ENCODE measurements at regions not wholly inside any gene's neighbourhood (a gene's known extent, or its start where the extent isn't known, plus 50 kb on each side); places are given as distances from the start of the nearest gene placed in this dataset.

DNA sequence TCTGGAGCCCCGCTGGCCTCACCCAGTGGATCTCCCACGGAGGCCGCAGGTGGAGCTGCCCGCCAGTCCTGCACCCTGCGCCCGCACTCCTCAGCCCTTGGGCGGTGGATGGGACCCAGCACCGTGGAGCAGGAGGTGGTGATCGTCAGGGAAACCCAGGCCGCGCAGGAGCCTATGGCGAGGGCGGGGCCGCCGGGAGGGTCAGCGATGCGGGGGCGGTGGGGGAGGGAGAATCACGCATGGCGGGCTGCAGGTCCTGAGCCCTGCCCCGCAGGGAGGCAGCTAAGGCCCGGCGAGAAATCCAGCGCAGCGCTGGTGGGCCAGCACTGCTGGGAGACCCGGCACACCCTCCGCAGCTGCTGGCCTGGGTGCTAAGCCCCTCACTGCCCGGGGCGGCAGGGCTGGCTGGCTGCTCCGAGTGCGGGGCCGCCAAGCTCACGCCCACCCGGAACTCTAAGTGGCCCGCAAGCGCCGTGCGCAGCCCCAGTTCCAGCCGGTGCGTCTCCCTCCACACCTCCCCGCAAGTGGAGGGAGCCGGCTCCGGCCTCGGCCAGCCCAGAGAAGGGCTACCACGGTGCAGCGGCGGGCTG is 524.8 kb upstream of the TPK1 start:
- no peak for TF ChIP-seq POLR2A (IDR thresholded peaks at IDR 0.05)
- TF ChIP-seq, protein P1, sequence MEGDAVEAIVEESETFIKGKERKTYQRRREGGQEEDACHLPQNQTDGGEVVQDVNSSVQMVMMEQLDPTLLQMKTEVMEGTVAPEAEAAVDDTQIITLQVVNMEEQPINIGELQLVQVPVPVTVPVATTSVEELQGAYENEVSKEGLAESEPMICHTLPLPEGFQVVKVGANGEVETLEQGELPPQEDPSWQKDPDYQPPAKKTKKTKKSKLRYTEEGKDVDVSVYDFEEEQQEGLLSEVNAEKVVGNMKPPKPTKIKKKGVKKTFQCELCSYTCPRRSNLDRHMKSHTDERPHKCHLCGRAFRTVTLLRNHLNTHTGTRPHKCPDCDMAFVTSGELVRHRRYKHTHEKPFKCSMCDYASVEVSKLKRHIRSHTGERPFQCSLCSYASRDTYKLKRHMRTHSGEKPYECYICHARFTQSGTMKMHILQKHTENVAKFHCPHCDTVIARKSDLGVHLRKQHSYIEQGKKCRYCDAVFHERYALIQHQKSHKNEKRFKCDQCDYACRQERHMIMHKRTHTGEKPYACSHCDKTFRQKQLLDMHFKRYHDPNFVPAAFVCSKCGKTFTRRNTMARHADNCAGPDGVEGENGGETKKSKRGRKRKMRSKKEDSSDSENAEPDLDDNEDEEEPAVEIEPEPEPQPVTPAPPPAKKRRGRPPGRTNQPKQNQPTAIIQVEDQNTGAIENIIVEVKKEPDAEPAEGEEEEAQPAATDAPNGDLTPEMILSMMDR (IDR thresholded peaks at IDR 0.05): no peak
